Small intestine (tissue), 7 donors: ENCODE measurements at regions not wholly inside any gene's neighbourhood (a gene's known extent, or its start where the extent isn't known, plus 50 kb on each side); places are given as distances from the start of the nearest gene placed in this dataset.
"Not testable (repeated sequence)": the region's sequence is repeated elsewhere in the genome, so short reads cannot be mapped to it uniquely, and the experiment has no call there.

ENCODE experiments used
- DNase-seq, 2 donors: peaks; one replicate each; pipeline versions ENCODE4 v3.0.0 to v3.0.0-alpha.2; 2013
- FAIRE-seq: peaks from 2 replicates; lab custom pipeline; 2012; peaks lifted over from hg19 to GRCh38; lab: Jason Lieb, UNC
- H3K27ac ChIP-seq, 3 donors: one replicate each; pipeline ENCODE4 v1.5.1; 2013; ENCODE audit warnings: low read length in 2 of 3, mild to moderate bottlenecking in 2 of 3, control low read depth in 1 of 3, inconsistent platforms in 1 of 3, low read depth in 1 of 3, moderate library complexity in 1 of 3
- H3K27me3 ChIP-seq, 3 donors: one replicate each; pipeline ENCODE4 v1.6.1; 2013; ENCODE audit warnings: low read length in 3 of 3, inconsistent platforms in 1 of 3; ENCODE audit not compliant: control insufficient read depth in 3 of 3, insufficient read depth in 3 of 3
- H3K36me3 ChIP-seq, 3 donors: one replicate each; pipeline ENCODE4 v1.6.1; 2013; ENCODE audit warnings: low read length in 3 of 3, inconsistent platforms in 1 of 3, low read depth in 1 of 3, mild to moderate bottlenecking in 1 of 3, moderate library complexity in 1 of 3; ENCODE audit not compliant: control insufficient read depth in 3 of 3, insufficient read depth in 2 of 3
- H3K4me1 ChIP-seq, 3 donors: one replicate each; pipeline ENCODE4 v1.6.1; 2013; ENCODE audit warnings: low read length in 2 of 3, inconsistent platforms in 1 of 3, low read depth in 1 of 3, mild to moderate bottlenecking in 1 of 3, moderate library complexity in 1 of 3; ENCODE audit not compliant: control insufficient read depth in 3 of 3, insufficient read depth in 2 of 3
- H3K4me3 ChIP-seq, 3 donors: one replicate each; pipeline ENCODE4 v1.5.1; 2013; ENCODE audit warnings: low read length in 3 of 3, control low read depth in 1 of 3, inconsistent platforms in 1 of 3, low read depth in 1 of 3, mild to moderate bottlenecking in 1 of 3, moderate library complexity in 1 of 3
- H3K9me3 ChIP-seq, 2 donors: one replicate each; pipeline ENCODE4 v1.6.1; 2013; ENCODE audit warnings: low read depth in 1 of 2, low read length in 1 of 2; ENCODE audit not compliant: control insufficient read depth in 2 of 2, insufficient read depth in 1 of 2
- WGBS, 3 donors: extraction: QIAGEN DNeasy Blood & Tissue Kit; methylation state at CpG; one replicate each; pipeline ENCODE4 v1.1.7; 2013; 5-methylcytosine and 5-hydroxymethylcytosine counted together
- donor health status: healthy with polysubstance abuse.
- donor health status: control.
- donor health status: control.
- donor health status: Bipolar disorder and iron deficiency.
- donor health status: healthy.

DNA sequence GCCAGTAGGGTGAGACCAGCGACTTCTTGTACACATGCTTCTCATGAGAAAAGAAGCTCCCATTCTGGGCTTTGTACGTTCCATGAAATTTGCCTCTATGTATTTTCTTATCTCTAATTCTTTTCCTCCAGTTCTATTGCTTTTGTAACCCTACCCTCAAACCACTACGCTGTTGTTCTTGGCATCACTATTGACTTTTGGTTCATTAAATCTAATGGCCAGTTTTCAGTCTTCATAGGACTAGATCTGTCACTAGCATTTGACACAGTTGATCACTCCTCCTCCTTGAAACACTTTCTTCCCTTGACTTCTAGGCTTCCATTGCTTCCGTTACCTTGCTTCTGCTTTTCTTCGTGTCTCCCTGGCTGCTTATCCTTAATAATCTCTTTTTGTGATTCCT, 121.7 kb upstream of the GOLGA6L4 start:
- Histone ChIP-seq H3K9me3 (no peaks in the 10 kb centered on the region), H3K27me3 (no peaks in the 10 kb centered on the region), H3K4me3 (no peak overlapping the region), H3K4me1 (no peaks in the 10 kb centered on the region), H3K27ac (no peak overlapping the region), H3K36me3 (no peaks in the 10 kb centered on the region)
- 82 to 89% (median 88%) methylated on average over 5 of the region's 5 CpGs for WGBS, 3 donors
- FAIRE-seq (no peak), DNase-seq (no peak)

DNA sequence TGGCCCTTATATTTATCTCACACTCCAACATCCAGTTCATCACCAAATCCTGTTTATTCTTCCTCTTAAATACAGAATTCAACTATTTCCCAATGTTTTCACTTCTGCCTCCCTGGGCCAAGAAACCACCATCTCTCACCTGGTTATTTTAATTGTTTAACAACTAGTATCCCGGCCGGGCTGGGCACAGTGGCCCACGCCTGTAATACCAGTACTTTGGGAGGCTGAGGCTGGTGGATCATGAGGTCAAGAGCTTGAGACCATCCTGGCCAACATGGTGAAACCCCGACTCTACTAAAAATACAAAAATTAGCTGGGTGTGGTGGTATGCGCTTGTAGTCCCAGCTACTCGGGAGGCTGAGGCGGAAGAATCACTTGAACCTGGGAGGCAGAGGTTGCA, 120.9 kb upstream of the GOLGA6L4 start:
- H3K36me3 ChIP-seq, FAIRE-seq, H3K27ac ChIP-seq, H3K9me3 ChIP-seq, H3K4me1 ChIP-seq, H3K4me3 ChIP-seq, H3K27me3 ChIP-seq, DNase-seq: not testable (repeated sequence)
- 82 to 89% (median 85%) methylated on average over 7 of the region's 7 CpGs for WGBS, 3 donors

GRCh38 chr15:84119351-84119750, 116.2 kb upstream of the GOLGA6L4 start:
- not testable (repeated sequence) for DNase-seq, H3K4me3 ChIP-seq, FAIRE-seq, H3K9me3 ChIP-seq, H3K4me1 ChIP-seq, H3K27ac ChIP-seq, H3K27me3 ChIP-seq, H3K36me3 ChIP-seq
- whole genome bisulfite sequencing, 3 donors = 7 to 56% (median 22%) methylated on average over 1 of the region's 1 CpG

DNA sequence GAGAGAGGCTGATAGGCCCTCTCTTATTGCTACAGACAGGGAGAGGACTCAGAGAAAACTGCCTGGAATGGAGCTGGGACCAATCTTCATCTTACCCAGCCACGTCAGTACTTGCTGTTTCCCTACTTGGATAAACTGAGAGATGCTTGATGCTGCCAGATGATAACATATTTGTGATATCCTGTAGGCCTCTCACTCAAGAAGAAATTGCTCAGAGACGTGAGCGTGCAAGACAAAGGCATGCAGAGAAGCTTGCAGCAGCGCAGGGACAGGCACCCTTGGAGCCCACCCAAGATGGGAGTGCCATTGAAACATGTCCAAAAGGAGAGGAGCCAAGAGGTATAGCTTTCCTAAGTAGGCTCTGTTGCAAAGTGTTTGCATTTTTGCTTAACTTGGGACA, 114.7 kb upstream of the GOLGA6L4 start:
- H3K27me3 ChIP-seq, FAIRE-seq, H3K9me3 ChIP-seq, H3K36me3 ChIP-seq, H3K4me3 ChIP-seq, H3K4me1 ChIP-seq, H3K27ac ChIP-seq, DNase-seq: not testable (repeated sequence)
- WGBS, 3 donors = 60 to 72% (median 70%) methylated on average over 4 of the region's 4 CpGs

DNA sequence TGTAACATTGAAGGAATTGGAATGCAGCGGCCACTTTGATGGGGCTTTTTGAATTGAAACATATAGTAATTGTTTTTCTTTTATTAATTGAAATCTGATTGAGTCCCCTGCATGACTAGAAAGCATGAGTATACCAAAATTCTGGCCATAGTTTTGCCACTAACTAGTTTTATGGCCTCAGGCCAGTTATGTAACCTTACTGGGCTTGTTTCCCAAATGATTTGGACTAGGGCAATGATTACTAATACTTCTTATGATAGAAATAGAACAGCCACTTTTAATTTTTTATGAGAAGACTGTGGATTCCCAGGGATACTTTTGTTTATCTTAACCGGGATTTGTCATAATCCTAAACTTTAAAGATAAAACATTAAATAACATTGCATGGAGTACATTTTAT, 106.9 kb upstream of the GOLGA6L4 start:
- WGBS, 3 donors = 77 to 82% (median 79%) methylated on average over 2 of the region's 2 CpGs
- peak; percentile 92 for FAIRE-seq
- H3K27me3 ChIP-seq = not testable (repeated sequence)

DNA sequence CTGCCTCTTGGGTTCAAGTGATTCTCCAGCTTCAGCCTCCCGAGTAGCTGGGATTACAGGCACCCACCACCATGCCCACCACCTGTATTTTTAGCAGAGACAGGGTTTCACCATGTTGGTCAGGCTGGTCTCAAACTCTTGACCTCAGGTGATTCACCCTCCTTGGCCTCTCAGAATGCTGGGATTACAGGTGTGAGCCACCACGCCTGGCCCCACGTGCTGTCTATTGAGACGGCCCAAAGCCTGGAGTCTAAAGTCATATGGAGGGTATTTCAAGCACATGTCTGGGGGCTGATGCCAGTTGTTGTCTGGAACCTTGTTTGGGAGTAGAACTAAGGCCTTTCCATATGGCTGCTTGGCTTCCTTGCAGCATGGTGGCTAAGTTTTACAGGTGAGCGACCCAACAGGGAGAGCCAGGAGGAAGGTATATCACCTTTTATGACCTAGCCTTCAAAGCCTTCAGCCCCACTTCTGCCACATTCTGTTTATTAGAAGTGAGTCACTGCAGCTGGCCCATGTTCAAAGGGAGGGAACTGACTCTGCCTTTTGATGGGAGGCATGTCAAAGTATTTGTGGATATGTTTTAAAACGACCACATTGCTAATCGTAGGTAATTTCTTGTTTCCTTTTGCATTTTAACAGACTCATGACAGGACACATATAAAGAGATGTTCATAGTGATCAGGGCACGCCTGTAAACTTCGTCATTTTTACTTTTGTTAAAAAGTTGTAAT, 105.3 kb upstream of the GOLGA6L4 start:
- WGBS, 3 donors = 56 to 77% (median 64%) methylated on average over 9 of the region's 9 CpGs
- H3K27me3 ChIP-seq, FAIRE-seq, DNase-seq, H3K27ac ChIP-seq, H3K9me3 ChIP-seq, H3K4me1 ChIP-seq, H3K4me3 ChIP-seq, H3K36me3 ChIP-seq: not testable (repeated sequence)

More for the DNA sequence above, 106.9 kb upstream of the GOLGA6L4 start:
- not testable (repeated sequence) for H3K27ac ChIP-seq, H3K4me3 ChIP-seq, H3K9me3 ChIP-seq, DNase-seq, H3K36me3 ChIP-seq, H3K4me1 ChIP-seq

DNA sequence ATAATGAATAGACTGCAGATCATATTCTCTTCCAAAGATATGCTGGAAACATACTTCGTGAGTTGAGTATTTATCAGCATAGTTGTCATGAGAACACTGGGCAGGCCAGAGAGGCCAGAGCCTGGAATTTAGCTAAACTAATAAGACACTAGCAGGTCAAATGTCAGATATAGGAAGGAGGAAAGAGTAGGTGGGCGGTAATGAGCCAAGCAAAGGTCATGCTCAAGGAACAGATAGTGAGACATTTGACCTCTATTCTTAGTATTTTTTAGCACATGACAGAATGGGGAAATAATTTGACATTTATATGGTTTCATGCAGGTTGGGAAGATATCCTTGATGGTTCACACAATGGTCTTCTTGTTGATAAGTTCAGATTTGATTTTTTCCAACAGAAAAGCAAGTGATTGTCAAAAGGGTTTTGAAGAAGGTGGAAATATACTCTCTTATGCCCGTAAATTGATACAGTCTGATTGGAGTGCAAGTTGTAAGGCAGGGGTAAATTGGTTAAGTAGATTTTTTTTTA, 99.6 kb upstream of the GOLGA6L4 start:
- DNase-seq, H3K4me3 ChIP-seq, H3K9me3 ChIP-seq, H3K4me1 ChIP-seq, H3K36me3 ChIP-seq, FAIRE-seq, H3K27ac ChIP-seq, H3K27me3 ChIP-seq: not testable (repeated sequence)
- 75 to 92% (median 77%) methylated on average over 2 of the region's 3 CpGs for WGBS, 3 donors

DNA sequence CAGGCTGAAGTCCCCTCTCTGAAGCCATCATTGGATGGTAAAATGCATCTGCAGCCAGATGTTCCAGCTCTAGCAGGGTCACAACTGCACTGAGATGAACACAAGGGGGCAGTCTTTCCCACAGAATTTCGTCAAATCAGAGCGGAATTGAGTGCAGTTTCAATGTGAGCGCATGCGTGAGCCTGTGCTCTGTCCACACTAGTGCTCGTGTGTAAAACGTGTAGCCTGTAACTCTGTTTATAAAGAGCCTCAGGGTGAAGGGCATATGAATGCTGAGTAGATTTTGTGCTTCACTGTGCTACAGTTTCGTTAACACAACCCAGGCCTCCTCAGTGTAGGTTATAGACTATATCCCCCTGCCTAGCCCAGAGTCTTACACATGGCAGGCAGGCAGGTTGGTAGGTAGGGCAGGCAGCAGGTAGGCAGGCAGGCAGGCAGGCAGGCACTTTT, 92.7 kb upstream of the GOLGA6L4 start:
- no peak overlapping the region for H3K27ac ChIP-seq
- no peaks in the 10 kb centered on the region for H3K9me3 ChIP-seq
- H3K4me3 ChIP-seq = no peak overlapping the region
- no peaks in the 10 kb centered on the region for H3K4me1 ChIP-seq
- 0 to 4% (median 2%) methylated on average over 7 of the region's 7 CpGs for WGBS, 3 donors
- FAIRE-seq = no peak
- H3K36me3 ChIP-seq = no peaks in the 10 kb centered on the region
- H3K27me3 ChIP-seq = no peaks in the 10 kb centered on the region
- peak; percentile 85 to 92 for DNase-seq
